ENCODE measurements at regions not wholly inside any gene's neighbourhood (a gene's known extent, or its start where the extent isn't known, plus 50 kb on each side); places are given as distances from the start of the nearest gene placed in this dataset.

DNA sequence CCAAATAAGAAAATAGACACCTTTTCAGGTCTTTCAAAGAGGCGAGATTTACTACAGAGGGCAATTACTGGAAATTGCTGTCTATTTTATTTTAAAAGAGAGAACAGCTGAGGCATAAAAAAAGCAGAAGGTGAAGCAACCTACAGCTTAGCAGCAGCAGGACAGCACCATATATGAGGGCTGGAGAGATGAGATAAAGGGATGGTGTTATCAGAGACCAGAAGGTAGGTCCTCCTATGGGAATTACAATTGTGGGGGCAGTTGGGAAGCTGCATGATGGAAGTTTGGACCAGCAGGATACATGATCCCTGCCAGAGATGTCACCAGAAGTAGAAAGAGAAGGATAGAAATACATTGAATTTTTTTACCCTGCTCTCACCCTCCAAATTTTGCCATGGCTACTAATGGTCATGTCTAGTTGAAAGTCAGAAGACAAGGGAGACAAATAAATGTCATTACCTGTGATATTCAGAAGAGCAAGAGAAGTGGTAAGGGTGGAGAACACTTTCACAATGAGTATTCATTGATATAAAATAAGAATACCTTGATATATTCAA is 77.2 kb upstream of the CALCR start:
- no peak overlapping the region for H2AFZ ChIP-seq (ENCODE audit: low read length)
- no peaks in the 10 kb centered on the region for H3K79me2 ChIP-seq (ENCODE audit: insufficient read depth, low read length)
- no peaks in the 10 kb centered on the region for H3K27me3 ChIP-seq (ENCODE audit: control insufficient read depth in 1 of 2, insufficient read depth in 2 of 2, low read length in 2 of 2)
- H3K9ac ChIP-seq (ENCODE audit: insufficient read depth, low read depth, low read length): no peak overlapping the region
- POLR2A ChIA-PET: no interaction called here
- no peaks in the 10 kb centered on the region for H3K36me3 ChIP-seq (replicated peaks in 1 of 2; ENCODE audit: control insufficient read depth in 1 of 2, insufficient read depth in 2 of 2, low read length in 2 of 2)
- no peak overlapping the region for H3K4me2 ChIP-seq (ENCODE audit: low read depth, low read length)
- DNase-seq (ENCODE audit: low spot score): no peak
- 0% methylated on average over 1 of the region's 1 CpG for WGBS (ENCODE audit: low lambda C conversion rate)
- no peaks in the 10 kb centered on the region for H4K20me1 ChIP-seq (ENCODE audit: insufficient read depth, low read length)
- intact Hi-C loops (cut with micrococcal nuclease; ENCODE audit: unreplicated experiment) (no loop called here), in situ Hi-C loops (cut with HindIII; ENCODE audit: extremely low pct_ligation_motif_present, low pct_unique_long_range_greater_than_20kb) (no loop called here)
- FAIRE-seq: no peak
- no peak for TF ChIP-seq SUZ12 (IDR thresholded peaks at IDR 0.05; ENCODE audit: low read depth, low read length)
- no peak for TF ChIP-seq ZNF136 (CRISPR knock-in tag; IDR thresholded peaks at IDR 0.05; ENCODE audit: low read depth)
- no peak for TF ChIP-seq NKX3-1 (CRISPR knock-in tag; IDR thresholded peaks at IDR 0.05)
- ATAC-seq: no peak
- no peak overlapping the region for H3K27ac ChIP-seq (ENCODE audit: extremely low read length, insufficient read depth, low read length)
- no TSS peak for BruUV-seq (replicated peaks)
- H3K4me3 ChIP-seq (replicated peaks in 1 of 3; ENCODE audit: insufficient read depth in 1 of 3, low read depth in 2 of 3, low read length in 3 of 3): no peak overlapping the region
- H3K9me3 ChIP-seq (ENCODE audit: low read length): no peaks in the 10 kb centered on the region
- H3K4me1 ChIP-seq (ENCODE audit: insufficient read depth, low read length): no peaks in the 10 kb centered on the region
- CTCF ChIA-PET (ENCODE audit: low intra/inter-chr PET ratio, low total read pairs): no interaction called here

DNA sequence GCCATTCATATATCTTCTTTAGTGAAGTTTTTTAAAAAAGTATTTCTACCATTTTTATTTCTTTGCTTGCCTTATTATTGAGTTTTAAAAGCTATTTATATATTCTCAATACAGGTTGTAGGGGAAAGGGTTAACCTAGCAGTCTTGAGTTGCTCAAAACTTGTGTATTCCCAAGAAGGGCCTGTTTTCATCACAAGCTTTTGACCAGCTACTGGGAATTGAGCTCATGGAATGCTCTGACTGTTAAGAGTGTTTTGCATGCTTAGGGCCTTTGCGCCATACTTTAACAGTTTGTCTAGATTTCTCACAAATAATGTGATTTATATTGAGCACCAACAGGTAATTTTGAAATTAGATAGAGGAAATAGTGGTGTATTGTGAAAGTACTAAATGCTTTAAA is 72.0 kb upstream of the CALCR start:
- WGBS (ENCODE audit: low lambda C conversion rate): 38% methylated on average over 1 of the region's 1 CpG
- CTCF ChIA-PET (ENCODE audit: low intra/inter-chr PET ratio, low total read pairs): no interaction called here
- intact Hi-C loops (cut with micrococcal nuclease; ENCODE audit: unreplicated experiment): no loop called here

More for the DNA sequence above, 72.0 kb upstream of the CALCR start:
- Histone ChIP-seq H3K79me2 (ENCODE audit: insufficient read depth, low read length) (no peaks in the 10 kb centered on the region), H3K27ac (ENCODE audit: extremely low read length, insufficient read depth, low read length) (no peak overlapping the region), H3K9me3 (ENCODE audit: low read length) (no peaks in the 10 kb centered on the region), H3K4me1 (ENCODE audit: insufficient read depth, low read length) (no peaks in the 10 kb centered on the region), H2AFZ (ENCODE audit: low read length) (no peak overlapping the region), H3K36me3 (replicated peaks in 1 of 2; ENCODE audit: control insufficient read depth in 1 of 2, insufficient read depth in 2 of 2, low read length in 2 of 2) (no peaks in the 10 kb centered on the region), H3K4me3 (replicated peaks in 1 of 3; ENCODE audit: insufficient read depth in 1 of 3, low read depth in 2 of 3, low read length in 3 of 3) (no peak overlapping the region), H3K27me3 (ENCODE audit: control insufficient read depth in 1 of 2, insufficient read depth in 2 of 2, low read length in 2 of 2) (no peaks in the 10 kb centered on the region), H4K20me1 (ENCODE audit: insufficient read depth, low read length) (no peaks in the 10 kb centered on the region), H3K4me2 (ENCODE audit: low read depth, low read length) (no peak overlapping the region), H3K9ac (ENCODE audit: insufficient read depth, low read depth, low read length) (no peak overlapping the region)
- no peak for TF ChIP-seq ELF1 (CRISPR knock-in tag; IDR thresholded peaks at IDR 0.05)
- no peak for TF ChIP-seq SNAI1 (CRISPR knock-in tag; IDR thresholded peaks at IDR 0.05; ENCODE audit: borderline replicate concordance)
- POLR2A ChIA-PET: no interaction called here
- BruUV-seq (replicated peaks): no TSS peak
- FAIRE-seq: no peak
- ATAC-seq: no peak
- in situ Hi-C loops (cut with HindIII; ENCODE audit: extremely low pct_ligation_motif_present, low pct_unique_long_range_greater_than_20kb): no loop called here
- DNase-seq (ENCODE audit: low spot score): no peak

Data from HepG2 (cell line).